ENCODE measurements at regions not wholly inside any gene's neighbourhood (a gene's known extent, or its start where the extent isn't known, plus 50 kb on each side); places are given as distances from the start of the nearest gene placed in this dataset.

DNA sequence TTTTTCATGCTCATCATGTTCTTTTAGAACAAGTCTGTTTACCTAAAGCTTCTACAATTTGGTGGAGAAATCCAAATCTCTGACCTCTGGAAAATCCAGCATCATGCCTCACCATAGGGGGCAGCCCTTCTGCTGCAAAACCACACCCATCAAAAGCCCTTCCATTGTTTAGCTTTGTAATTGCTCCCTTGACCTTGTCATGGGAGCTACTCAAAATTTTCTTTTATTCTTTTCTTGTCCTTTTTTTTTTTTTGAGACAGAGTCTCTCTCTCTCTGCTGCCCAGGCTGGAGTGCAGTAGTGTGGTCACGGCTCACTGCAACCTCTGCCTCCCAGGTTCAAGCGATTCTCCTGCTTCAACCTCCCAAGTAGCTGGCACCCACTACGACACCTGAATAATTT, 234.4 kb downstream of the NEBL start:
- Histone ChIP-seq H3K4me2 (no peak overlapping the region), H3K4me1 (no peaks in the 10 kb centered on the region), H3K27ac (no peak overlapping the region), H3K4me3 (no peak overlapping the region), H3K9me3 (no peaks in the 10 kb centered on the region)
- TF ChIP-seq CEBPB (IDR thresholded peaks at IDR 0.05) (no peak), FOSB (CRISPR knock-in tag; IDR thresholded peaks at IDR 0.05) (no peak), EHMT2 (IDR thresholded peaks at IDR 0.05; ENCODE audit: low read depth) (no peak), HMGXB4 (CRISPR knock-in tag; IDR thresholded peaks at IDR 0.05; ENCODE audit: borderline replicate concordance) (no peak), TP53 (CRISPR knock-in tag; IDR thresholded peaks at IDR 0.05) (no peak), PBX3 (IDR thresholded peaks at IDR 0.05) (no peak), ATOH8 (CRISPR knock-in tag; IDR thresholded peaks at IDR 0.05; ENCODE audit: low read depth) (no peak), KDM5A (IDR thresholded peaks at IDR 0.05) (no peak), MAZ (IDR thresholded peaks at IDR 0.05; ENCODE audit: borderline replicate concordance, low read depth, low read length) (no peak), FOXS1 (CRISPR knock-in tag; IDR thresholded peaks at IDR 0.05) (no peak), CBX8 (IDR thresholded peaks at IDR 0.05) (no peak), HEYL (CRISPR knock-in tag; IDR thresholded peaks at IDR 0.05) (no peak)
- TF ChIP-seq, protein P1, sequence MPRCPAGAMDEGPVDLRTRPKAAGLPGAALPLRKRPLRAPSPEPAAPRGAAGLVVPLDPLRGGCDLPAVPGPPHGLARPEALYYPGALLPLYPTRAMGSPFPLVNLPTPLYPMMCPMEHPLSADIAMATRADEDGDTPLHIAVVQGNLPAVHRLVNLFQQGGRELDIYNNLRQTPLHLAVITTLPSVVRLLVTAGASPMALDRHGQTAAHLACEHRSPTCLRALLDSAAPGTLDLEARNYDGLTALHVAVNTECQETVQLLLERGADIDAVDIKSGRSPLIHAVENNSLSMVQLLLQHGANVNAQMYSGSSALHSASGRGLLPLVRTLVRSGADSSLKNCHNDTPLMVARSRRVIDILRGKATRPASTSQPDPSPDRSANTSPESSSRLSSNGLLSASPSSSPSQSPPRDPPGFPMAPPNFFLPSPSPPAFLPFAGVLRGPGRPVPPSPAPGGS (IDR thresholded peaks at IDR 0.05) = no peak
- ChIA-PET POLR2A (no interaction called here), CTCF (no interaction called here)
- FAIRE-seq = no peak
- DNase-seq (ENCODE audit: low read depth in 1 of 2, low spot score in 1 of 2) = no peak
- WGBS (ENCODE audit: missing lambda C conversion rate) = 13% methylated on average over 3 of the region's 3 CpGs
- ATAC-seq = no peak

DNA sequence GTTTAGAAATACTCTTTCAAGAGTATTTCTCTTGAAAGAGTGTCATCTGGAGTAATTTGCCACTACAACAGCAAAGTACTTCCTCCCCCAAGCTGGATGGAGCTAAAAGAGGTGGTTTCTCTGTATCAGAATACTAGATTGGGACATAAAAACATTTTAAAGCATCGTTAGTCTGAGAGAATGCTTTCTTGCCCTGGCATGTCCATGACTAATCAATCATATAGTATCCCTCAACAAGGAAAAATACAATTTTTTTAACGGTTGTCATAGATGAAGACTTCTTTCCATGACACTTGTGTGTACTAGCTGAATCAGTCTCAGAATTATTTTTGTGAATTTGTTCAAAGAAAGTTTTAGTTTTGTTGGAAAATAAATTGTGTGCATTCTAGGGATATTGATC, 237.9 kb downstream of the NEBL start:
- ATAC-seq (no peak), DNase-seq (ENCODE audit: low read depth in 1 of 2, low spot score in 1 of 2) (no peak), FAIRE-seq (no peak)
- Histone ChIP-seq H3K4me1 (no peaks in the 10 kb centered on the region), H3K4me3 (no peak overlapping the region), H3K9me3 (no peaks in the 10 kb centered on the region), H3K27ac (no peak overlapping the region), H3K4me2 (no peak overlapping the region)
- ChIA-PET POLR2A (no interaction called here), CTCF (no interaction called here)
- WGBS (ENCODE audit: missing lambda C conversion rate) = 2% methylated on average over 2 of the region's 2 CpGs
- TF ChIP-seq HMGXB4 (CRISPR knock-in tag; IDR thresholded peaks at IDR 0.05; ENCODE audit: borderline replicate concordance) (no peak), FOSB (CRISPR knock-in tag; IDR thresholded peaks at IDR 0.05) (no peak), EHF (CRISPR knock-in tag; IDR thresholded peaks at IDR 0.05) (no peak), HOXB5 (CRISPR knock-in tag; IDR thresholded peaks at IDR 0.05) (no peak), JUN (IDR thresholded peaks at IDR 0.05) (no peak), CTCF (IDR thresholded peaks at IDR 0.05) (no peak), GATA3 (IDR thresholded peaks at IDR 0.05; ENCODE audit: borderline replicate concordance) (no peak), RNF2 (IDR thresholded peaks at IDR 0.05; ENCODE audit: borderline replicate concordance, low read depth) (no peak), REST (IDR thresholded peaks at IDR 0.05) (no peak), POLR2AphosphoS2 (conservative IDR thresholded peaks at IDR 0.05; ENCODE audit: low read length) (no peak), PHF8 (IDR thresholded peaks at IDR 0.05; ENCODE audit: borderline replicate concordance, low read depth) (no peak)

Measured in A549 (cell line).